SW480 (cell line): ENCODE measurements at regions not wholly inside any gene's neighbourhood (a gene's known extent, or its start where the extent isn't known, plus 50 kb on each side); places are given as distances from the start of the nearest gene placed in this dataset.

ENCODE experiments used
- DNase-seq: peaks from one replicate; pipeline ENCODE4 v3.0.0-alpha.2; 2016; ENCODE audit warnings: low spot score

GRCh38 chr2:240298117-240298790 is 137.2 kb upstream of the GPC1 start:
- no peak for DNase-seq

- no peak for DNase-seq
Measured at GRCh38 chr2:240298803-240299709, 136.4 kb upstream of the GPC1 start.

- no peak for DNase-seq
Measured at GRCh38 chr2:240299710-240300068, 135.8 kb upstream of the GPC1 start.

- DNase-seq = no peak
Measured at GRCh38 chr2:240300261-240300821, 135.1 kb upstream of the GPC1 start.

GRCh38 chr2:240300840-240301239 is 134.6 kb upstream of the GPC1 start:
- DNase-seq = no peak

GRCh38 chr2:240301256-240301795 is 134.1 kb upstream of the GPC1 start:
- DNase-seq = no peak

- no peak for DNase-seq
Measured at GRCh38 chr2:240302041-240302440, 133.4 kb upstream of the GPC1 start.

GRCh38 chr2:240302933-240303595 is 132.4 kb upstream of the GPC1 start:
- DNase-seq = no peak

GRCh38 chr2:240303896-240304745 is 131.3 kb upstream of the GPC1 start:
- no peak for DNase-seq

- DNase-seq = no peak
Measured at GRCh38 chr2:240304746-240305161, 130.7 kb upstream of the GPC1 start.

GRCh38 chr2:240305369-240305962 is 130.0 kb upstream of the GPC1 start:
- no peak for DNase-seq

- no peak for DNase-seq
Measured at GRCh38 chr2:240306185-240306584, 129.3 kb upstream of the GPC1 start.

- DNase-seq = no peak
Measured at GRCh38 chr2:240308111-240308651, 127.3 kb upstream of the GPC1 start.

- DNase-seq = no peak
Measured at GRCh38 chr2:240309214-240309613, 126.2 kb upstream of the GPC1 start.

GRCh38 chr2:240310201-240310600 is 125.3 kb upstream of the GPC1 start:
- no peak for DNase-seq

GRCh38 chr2:240310645-240311044 is 124.8 kb upstream of the GPC1 start:
- DNase-seq = no peak

- no peak for DNase-seq
Measured at GRCh38 chr2:240311821-240312220, 123.6 kb upstream of the GPC1 start.

- no peak for DNase-seq
Measured at GRCh38 chr2:240319221-240319854, 116.1 kb upstream of the GPC1 start.

GRCh38 chr2:240319855-240320203 is 115.6 kb upstream of the GPC1 start:
- DNase-seq = no peak
